ENCODE measurements at regions not wholly inside any gene's neighbourhood (a gene's known extent, or its start where the extent isn't known, plus 50 kb on each side); places are given as distances from the start of the nearest gene placed in this dataset.
A peak's percentile ranks its signal among the peaks of the same experiment; 100 is the strongest.

GRCh38 chr13:22428188-22428828, 752.5 kb upstream of the SGCG start:
- peak; percentile 7 for DNase-seq (ENCODE audit: low spot score)

GRCh38 chr13:22432690-22433089, 748.1 kb upstream of the SGCG start:
- DNase-seq (ENCODE audit: low spot score) = no peak

- no peak for DNase-seq (ENCODE audit: low spot score)
Observed at GRCh38 chr13:22447132-22447886, 733.5 kb upstream of the SGCG start.

GRCh38 chr13:22449251-22449650, 731.5 kb upstream of the SGCG start:
- DNase-seq (ENCODE audit: low spot score) = no peak

GRCh38 chr13:22451327-22451741, 729.4 kb upstream of the SGCG start:
- DNase-seq (ENCODE audit: low spot score) = no peak

- DNase-seq (ENCODE audit: low spot score) = no peak
Observed at GRCh38 chr13:22454586-22454985, 726.2 kb upstream of the SGCG start.

- no peak for DNase-seq (ENCODE audit: low spot score)
Observed at GRCh38 chr13:22455036-22455435, 725.7 kb upstream of the SGCG start.

- DNase-seq (ENCODE audit: low spot score) = peak; percentile 30
Observed at GRCh38 chr13:22461854-22462490, 718.8 kb upstream of the SGCG start.

- no peak for DNase-seq (ENCODE audit: low spot score)
Observed at GRCh38 chr13:22463089-22463488, 717.7 kb upstream of the SGCG start.

- DNase-seq (ENCODE audit: low spot score) = no peak
Observed at GRCh38 chr13:22468045-22468444, 712.7 kb upstream of the SGCG start.

GRCh38 chr13:22468824-22469223, 712.0 kb upstream of the SGCG start:
- DNase-seq (ENCODE audit: low spot score) = no peak

GRCh38 chr13:22469452-22469851, 711.3 kb upstream of the SGCG start:
- DNase-seq (ENCODE audit: low spot score) = no peak

- DNase-seq (ENCODE audit: low spot score) = no peak
Observed at GRCh38 chr13:22470075-22470474, 710.7 kb upstream of the SGCG start.

GRCh38 chr13:22482496-22483000, 698.2 kb upstream of the SGCG start:
- no peak for DNase-seq (ENCODE audit: low spot score)

GRCh38 chr13:22483276-22483675, 697.5 kb upstream of the SGCG start:
- no peak for DNase-seq (ENCODE audit: low spot score)

GRCh38 chr13:22486490-22486889, 694.3 kb upstream of the SGCG start:
- DNase-seq (ENCODE audit: low spot score) = no peak

- peak; percentile 11 for DNase-seq (ENCODE audit: low spot score)
Observed at GRCh38 chr13:22487932-22488331, 692.8 kb upstream of the SGCG start.

GRCh38 chr13:22489771-22490170, 691.0 kb upstream of the SGCG start:
- no peak for DNase-seq (ENCODE audit: low spot score)

GRCh38 chr13:22495819-22496218, 685.0 kb upstream of the SGCG start:
- DNase-seq (ENCODE audit: low spot score) = no peak

GRCh38 chr13:22496803-22497508, 683.8 kb upstream of the SGCG start:
- DNase-seq (ENCODE audit: low spot score) = no peak

GRCh38 chr13:22497991-22498780, 682.6 kb upstream of the SGCG start:
- no peak for DNase-seq (ENCODE audit: low spot score)

- DNase-seq (ENCODE audit: low spot score) = no peak
Observed at GRCh38 chr13:22499919-22500318, 680.9 kb upstream of the SGCG start.
